ENCODE measurements at regions not wholly inside any gene's neighbourhood (a gene's known extent, or its start where the extent isn't known, plus 50 kb on each side); places are given as distances from the start of the nearest gene placed in this dataset.

DNA sequence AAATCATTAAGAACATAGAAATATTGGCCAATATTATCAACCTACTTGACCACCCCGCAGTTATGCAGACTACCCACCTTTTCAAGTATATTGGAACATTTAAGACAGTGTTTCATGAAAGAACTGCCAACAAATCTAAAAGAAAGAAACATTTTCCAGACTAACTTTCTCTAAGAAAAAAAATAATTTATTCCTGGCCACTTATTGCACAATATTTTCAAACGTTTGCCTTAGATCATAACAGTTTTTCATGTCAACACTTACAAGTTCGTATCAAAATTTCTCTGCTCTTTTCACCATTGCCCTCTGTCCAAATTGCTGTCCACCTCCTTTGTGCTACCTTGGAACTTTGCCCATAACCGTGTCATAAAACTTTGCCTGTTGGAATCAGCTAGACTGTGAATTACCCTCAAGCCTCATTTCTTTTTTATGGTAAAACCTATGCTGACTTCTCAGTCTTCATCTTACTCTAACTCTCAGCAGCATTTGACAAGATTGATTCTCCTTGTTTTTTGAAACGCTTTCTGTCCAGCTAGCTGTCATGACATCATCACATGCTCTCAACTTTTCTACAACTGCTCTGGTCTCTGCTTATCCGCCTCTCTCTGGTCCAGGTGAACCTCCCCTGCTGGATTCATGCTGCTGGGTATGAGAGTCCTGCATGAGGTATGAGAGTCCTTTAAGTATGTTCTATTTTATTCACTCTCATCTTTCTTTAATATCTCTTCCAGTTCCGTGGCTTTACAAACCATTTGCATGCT is 92.8 kb upstream of the CHRM3 start:
- CTCF ChIA-PET: interaction anchor here (0.7 kb wide), 1 partner anchor 972 kb away, joined by 3 read pairs; no protein-coding TSS in a partner anchor
- POLR2A ChIA-PET: no interaction called here
- Mint-ChIP-seq H3K27me3 (peaks cover 12% of the 10 kb centered on the region), H3K27ac (no peak overlapping the region), H3K36me3 (ENCODE audit: low read depth) (no peaks in the 10 kb centered on the region), H3K4me3 (no peak overlapping the region), H3K4me1 (no peaks in the 10 kb centered on the region), H3K9me3 (ENCODE audit: low read depth) (no peaks in the 10 kb centered on the region)
- ATAC-seq (no peak), DNase-seq (no peak)
- intact Hi-C loops (cut with DNase I, micrococcal nuclease): no loop called here

DNA sequence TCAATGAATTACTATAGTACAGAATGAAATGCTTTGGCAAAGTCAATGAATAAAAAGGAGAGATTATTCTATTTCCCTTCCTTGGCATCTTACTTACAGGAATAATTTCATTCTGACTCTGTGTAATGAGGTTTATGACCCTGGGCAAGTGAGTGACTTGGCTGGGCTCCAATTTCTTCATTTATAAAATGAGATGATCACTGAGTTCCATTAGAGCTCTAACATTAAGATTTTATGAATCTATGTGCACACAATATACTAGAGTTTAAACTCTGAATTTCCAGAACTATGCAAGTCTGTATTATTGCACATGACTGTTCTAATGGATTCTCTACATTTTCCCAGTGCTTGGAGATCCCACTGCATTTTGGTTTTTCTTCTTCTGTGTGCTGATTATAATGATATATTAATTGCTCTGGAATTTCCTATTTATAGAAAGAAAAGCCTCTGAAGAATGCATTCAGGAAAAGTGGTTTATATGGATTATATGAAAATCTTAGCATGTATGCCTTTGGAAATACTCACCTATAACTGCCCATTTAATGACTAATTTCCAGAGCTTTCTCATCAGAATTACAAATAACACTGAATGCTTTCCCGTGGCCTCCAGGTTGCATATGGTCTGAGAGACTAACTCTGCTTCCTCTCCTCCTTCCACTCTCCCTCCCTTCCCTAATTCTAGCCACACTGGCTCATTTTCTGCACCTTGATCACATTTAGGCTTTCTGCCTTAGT is 97.4 kb upstream of the CHRM3 start:
- ChIA-PET POLR2A (interaction anchor here (0.6 kb wide), 1 partner anchor 966 kb away, joined by 5 read pairs; no protein-coding TSS in a partner anchor), CTCF (interaction anchor here (0.6 kb wide), 2 partner anchors 29 to 37 kb away, joined by 3 to 4 read pairs; no protein-coding TSS in a partner anchor)
- no peak for DNase-seq
- no peaks in the 10 kb centered on the region for H3K4me1 Mint-ChIP-seq
- intact Hi-C loops (cut with DNase I, micrococcal nuclease): no loop called here
- peaks cover 14% of the 10 kb centered on the region for H3K27me3 Mint-ChIP-seq
- H3K9me3 Mint-ChIP-seq (ENCODE audit: low read depth): no peaks in the 10 kb centered on the region
- ATAC-seq: no peak
- no peak overlapping the region for H3K4me3 Mint-ChIP-seq
- H3K36me3 Mint-ChIP-seq (ENCODE audit: low read depth): no peaks in the 10 kb centered on the region
- no peak overlapping the region for H3K27ac Mint-ChIP-seq

- Mint-ChIP-seq H3K9me3 (ENCODE audit: low read depth) (no peaks in the 10 kb centered on the region), H3K4me3 (no peak overlapping the region), H3K4me1 (no peaks in the 10 kb centered on the region), H3K36me3 (ENCODE audit: low read depth) (no peaks in the 10 kb centered on the region), H3K27me3 (peaks cover 14% of the 10 kb centered on the region), H3K27ac (no peak overlapping the region)
- CTCF ChIA-PET: no interaction called here
- ATAC-seq (no peak), DNase-seq (no peak)
- intact Hi-C loops (cut with DNase I, micrococcal nuclease): no loop called here
- POLR2A ChIA-PET: interaction anchor here (0.6 kb wide), 1 partner anchor 335 kb away, joined by 3 read pairs; no protein-coding TSS in a partner anchor
These were observed 99.1 kb upstream of the CHRM3 start for GRCh38 chr1:239287296-239287695.

DNA sequence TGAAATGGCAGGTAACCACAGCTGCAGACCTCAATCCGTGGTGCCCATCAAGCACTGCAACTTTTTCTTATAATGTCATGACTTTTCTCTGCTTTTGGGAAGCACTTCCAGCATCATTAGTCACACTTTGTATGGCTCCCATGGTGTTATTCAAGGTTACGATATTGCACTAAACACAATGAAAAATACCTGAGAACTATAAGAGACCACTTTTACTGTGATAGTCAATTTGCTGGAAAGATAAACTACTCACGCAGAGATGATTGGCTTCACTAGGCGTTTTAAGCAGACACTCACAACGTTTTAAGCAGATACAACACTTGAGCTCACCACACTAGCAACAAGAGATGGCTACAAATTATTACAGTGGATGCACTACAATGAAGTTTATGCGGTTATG is 103.2 kb upstream of the CHRM3 start:
- H3K27ac Mint-ChIP-seq: no peak overlapping the region
- no peak for DNase-seq
- POLR2A ChIA-PET: no interaction called here
- intact Hi-C loops (cut with DNase I, micrococcal nuclease): no loop called here
- CTCF ChIA-PET: no interaction called here
- peaks cover 2% of the 10 kb centered on the region for H3K27me3 Mint-ChIP-seq
- H3K9me3 Mint-ChIP-seq (ENCODE audit: low read depth): no peaks in the 10 kb centered on the region
- no peak overlapping the region for H3K4me3 Mint-ChIP-seq
- ATAC-seq: no peak
- H3K4me1 Mint-ChIP-seq: no peaks in the 10 kb centered on the region
- no peaks in the 10 kb centered on the region for H3K36me3 Mint-ChIP-seq (ENCODE audit: low read depth)

DNA sequence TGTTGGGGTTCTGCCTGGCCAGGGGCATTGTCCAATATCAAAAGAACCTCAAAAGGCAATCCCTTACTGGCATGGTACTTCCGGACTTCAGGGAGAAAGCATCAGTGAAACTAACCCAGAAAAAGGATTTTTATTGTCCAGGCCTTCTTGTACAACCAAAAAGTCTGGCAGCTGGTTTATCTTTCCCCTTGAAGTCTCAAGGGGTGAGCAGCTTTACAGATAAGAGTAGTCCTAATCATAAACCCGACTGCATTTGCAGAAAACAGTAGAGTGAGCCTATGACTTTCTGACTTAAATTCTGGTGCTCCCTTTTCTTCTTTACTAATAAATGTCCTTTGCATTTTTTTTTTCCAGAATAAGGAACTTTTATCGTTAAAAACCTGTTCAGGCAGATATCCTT is 104.0 kb upstream of the CHRM3 start:
- H3K4me3 Mint-ChIP-seq: no peak overlapping the region
- no peaks in the 10 kb centered on the region for H3K4me1 Mint-ChIP-seq
- no peaks in the 10 kb centered on the region for H3K9me3 Mint-ChIP-seq (ENCODE audit: low read depth)
- ChIA-PET CTCF (interaction anchor here (0.6 to 1.2 kb wide), 2 partner anchors 14 to 46 kb away, joined by 3 read pairs; no protein-coding TSS in a partner anchor), POLR2A (no interaction called here)
- H3K27me3 Mint-ChIP-seq: peaks cover 2% of the 10 kb centered on the region
- ATAC-seq: no peak
- intact Hi-C loops (cut with DNase I, micrococcal nuclease): no loop called here
- H3K27ac Mint-ChIP-seq: no peak overlapping the region
- no peak for DNase-seq
- no peaks in the 10 kb centered on the region for H3K36me3 Mint-ChIP-seq (ENCODE audit: low read depth)

GRCh38 chr1:239276051-239276450 is 110.3 kb upstream of the CHRM3 start:
- ChIA-PET POLR2A (no interaction called here), CTCF (no interaction called here)
- Mint-ChIP-seq H3K9me3 (ENCODE audit: low read depth) (no peaks in the 10 kb centered on the region), H3K4me3 (no peak overlapping the region), H3K4me1 (no peaks in the 10 kb centered on the region), H3K36me3 (ENCODE audit: low read depth) (no peaks in the 10 kb centered on the region), H3K27me3 (peaks cover 3% of the 10 kb centered on the region), H3K27ac (no peak overlapping the region)
- ATAC-seq: no peak
- intact Hi-C loops (cut with DNase I, micrococcal nuclease): no loop called here
- no peak for DNase-seq

GRCh38 chr1:239274242-239274830 is 112.0 kb upstream of the CHRM3 start:
- Mint-ChIP-seq H3K36me3 (ENCODE audit: low read depth) (no peaks in the 10 kb centered on the region), H3K27ac (no peak overlapping the region), H3K27me3 (peaks cover 3% of the 10 kb centered on the region), H3K4me3 (no peak overlapping the region), H3K4me1 (no peaks in the 10 kb centered on the region), H3K9me3 (ENCODE audit: low read depth) (no peaks in the 10 kb centered on the region)
- DNase-seq: no peak
- POLR2A ChIA-PET: no interaction called here
- ATAC-seq: no peak
- CTCF ChIA-PET: no interaction called here
- intact Hi-C loops (cut with DNase I, micrococcal nuclease): no loop called here

DNA sequence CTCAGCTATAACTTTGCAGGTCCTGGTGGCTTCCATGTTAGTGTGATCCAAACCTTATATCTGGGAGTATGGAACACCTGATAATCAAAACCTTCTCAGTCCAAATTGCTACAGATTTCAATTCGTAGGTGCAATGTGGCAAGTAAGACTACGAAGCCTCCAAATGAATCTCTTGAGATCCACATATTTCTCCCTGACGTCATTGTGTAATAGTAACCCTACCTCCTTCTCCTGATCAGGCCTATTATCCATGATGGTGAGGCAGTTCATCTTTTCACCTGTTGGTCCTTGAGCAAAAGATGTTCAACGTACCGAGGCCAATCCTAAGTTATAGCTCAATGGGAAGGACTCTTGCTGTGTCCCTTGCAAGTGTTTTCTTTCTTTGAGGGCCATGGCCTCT is 115.9 kb upstream of the CHRM3 start:
- intact Hi-C loops (cut with DNase I, micrococcal nuclease): no loop called here
- no peak for DNase-seq
- ChIA-PET POLR2A (no interaction called here), CTCF (no interaction called here)
- Mint-ChIP-seq H3K27me3 (peaks cover 3% of the 10 kb centered on the region), H3K27ac (no peak overlapping the region), H3K9me3 (ENCODE audit: low read depth) (no peaks in the 10 kb centered on the region), H3K36me3 (ENCODE audit: low read depth) (no peaks in the 10 kb centered on the region), H3K4me1 (no peaks in the 10 kb centered on the region), H3K4me3 (no peak overlapping the region)
- no peak for ATAC-seq

- Mint-ChIP-seq H3K27ac (no peak overlapping the region), H3K4me3 (no peak overlapping the region), H3K9me3 (ENCODE audit: low read depth) (no peaks in the 10 kb centered on the region), H3K4me1 (no peaks in the 10 kb centered on the region), H3K27me3 (peaks cover 2% of the 10 kb centered on the region), H3K36me3 (ENCODE audit: low read depth) (no peaks in the 10 kb centered on the region)
- intact Hi-C loops (cut with DNase I, micrococcal nuclease): no loop called here
- CTCF ChIA-PET: interaction anchor here (0.6 kb wide), 1 partner anchor 429 kb away, joined by 3 read pairs; no protein-coding TSS in a partner anchor
- ATAC-seq (no peak), DNase-seq (no peak)
- POLR2A ChIA-PET: no interaction called here
These were observed 116.7 kb upstream of the CHRM3 start for GRCh38 chr1:239269706-239270105.

DNA sequence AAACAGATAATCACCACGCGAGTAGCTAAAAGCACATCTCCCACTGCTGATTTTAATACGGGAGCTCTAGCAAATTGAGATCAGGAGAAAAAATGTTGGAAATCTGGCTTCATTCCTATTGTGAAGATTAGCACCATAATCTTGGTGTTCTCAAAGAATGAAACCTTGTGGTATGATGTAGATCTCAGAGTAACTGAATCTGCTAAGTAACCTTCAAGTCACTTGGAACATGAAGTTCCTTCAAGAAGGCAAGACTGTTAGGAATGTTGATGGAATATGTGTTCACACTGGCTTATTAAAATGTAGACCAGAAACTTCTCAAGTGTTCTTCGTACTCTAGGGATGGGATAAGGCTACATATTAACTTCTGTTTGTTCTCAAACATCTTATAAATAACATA is 117.4 kb upstream of the CHRM3 start:
- CTCF ChIA-PET: interaction anchor here (0.6 to 0.7 kb wide), 3 partner anchors 14 to 643 kb away, joined by 3 read pairs; no protein-coding TSS in a partner anchor
- ATAC-seq: no peak

DNA sequence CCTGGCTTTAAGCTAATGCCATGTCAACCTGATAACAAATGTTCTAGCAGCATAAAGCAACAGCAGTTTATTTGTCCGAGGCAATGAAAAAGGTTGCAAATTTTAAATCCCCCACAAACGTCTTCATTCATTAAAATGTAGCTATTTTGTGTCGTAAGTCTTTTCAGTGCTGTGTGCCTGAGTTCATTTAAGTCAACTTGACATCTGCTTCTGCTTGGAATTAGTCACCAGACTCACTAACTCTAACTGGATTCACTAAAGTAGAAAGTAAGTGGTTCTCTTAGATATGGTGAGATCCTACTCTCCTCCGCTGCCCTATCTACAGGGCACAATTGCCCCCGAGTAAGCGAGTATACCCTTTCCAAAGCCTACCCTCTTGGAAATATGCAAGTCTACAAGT is 118.4 kb upstream of the CHRM3 start:
- H3K4me1 Mint-ChIP-seq: no peaks in the 10 kb centered on the region
- intact Hi-C loops (cut with DNase I, micrococcal nuclease): no loop called here
- POLR2A ChIA-PET: no interaction called here

More for the DNA sequence above, 117.4 kb upstream of the CHRM3 start:
- Mint-ChIP-seq H3K4me1 (no peaks in the 10 kb centered on the region), H3K36me3 (ENCODE audit: low read depth) (no peaks in the 10 kb centered on the region), H3K4me3 (no peak overlapping the region), H3K9me3 (ENCODE audit: low read depth) (no peaks in the 10 kb centered on the region), H3K27ac (no peak overlapping the region), H3K27me3 (no peaks in the 10 kb centered on the region)
- intact Hi-C loops (cut with DNase I, micrococcal nuclease): no loop called here
- POLR2A ChIA-PET: no interaction called here
- DNase-seq: no peak

DNA sequence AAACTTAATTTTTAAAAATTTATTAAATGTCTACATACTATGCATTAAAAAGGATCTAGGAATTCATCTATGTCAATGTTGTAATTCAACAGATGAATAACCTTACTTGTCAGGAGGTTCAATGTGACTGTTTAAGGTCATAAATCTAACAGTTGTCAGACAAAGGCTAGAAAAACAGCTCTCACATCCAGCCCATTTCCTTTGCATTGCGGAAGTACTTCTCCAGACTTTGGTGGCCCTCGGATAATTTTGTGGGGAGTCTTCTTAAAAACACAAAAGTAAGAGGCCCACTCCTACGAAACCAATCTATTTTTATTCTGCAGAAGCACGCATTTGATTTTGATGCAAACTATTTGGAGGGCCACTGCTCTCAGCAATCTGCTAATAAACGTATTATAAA is 122.6 kb upstream of the CHRM3 start:
- Mint-ChIP-seq H3K9me3 (ENCODE audit: low read depth) (peaks cover 2% of the 10 kb centered on the region), H3K27ac (no peak overlapping the region), H3K27me3 (peaks cover 2% of the 10 kb centered on the region), H3K4me1 (no peaks in the 10 kb centered on the region), H3K4me3 (no peak overlapping the region), H3K36me3 (ENCODE audit: low read depth) (no peaks in the 10 kb centered on the region)
- ATAC-seq (no peak), DNase-seq (no peak)
- ChIA-PET CTCF (no interaction called here), POLR2A (no interaction called here)
- intact Hi-C loops (cut with DNase I, micrococcal nuclease): no loop called here

More for the DNA sequence above, 118.4 kb upstream of the CHRM3 start:
- CTCF ChIA-PET: interaction anchor here (0.7 kb wide), 1 partner anchor 15 kb away, joined by 3 read pairs; no protein-coding TSS in a partner anchor
- H3K27ac Mint-ChIP-seq: no peak overlapping the region
- no peaks in the 10 kb centered on the region for H3K36me3 Mint-ChIP-seq (ENCODE audit: low read depth)
- no peak for DNase-seq
- H3K9me3 Mint-ChIP-seq (ENCODE audit: low read depth): no peaks in the 10 kb centered on the region
- no peaks in the 10 kb centered on the region for H3K27me3 Mint-ChIP-seq
- ATAC-seq: no peak
- H3K4me3 Mint-ChIP-seq: no peak overlapping the region
